A673 (cell line): ENCODE measurements at regions not wholly inside any gene's neighbourhood (a gene's known extent, or its start where the extent isn't known, plus 50 kb on each side); places are given as distances from the start of the nearest gene placed in this dataset.

Experiments used
- CTCF ChIP-seq: fragments of 300-800, 200-600 bp; sonication (generic); conservative IDR thresholded peaks from 2 replicates; pipeline ENCODE4 v1.5.1; 2017; ENCODE audit warnings: low read depth, mild to moderate bottlenecking, antibody characterized with exemption, low read length, moderate library complexity, mixed read lengths
- EZH2 ChIP-seq: fragments of 200-600 bp; sonication (generic); IDR thresholded peaks from 2 replicates; pipeline ENCODE4 v1.6.1; 2017; ENCODE audit warnings: borderline replicate concordance, low read depth, mild to moderate bottlenecking, mixed read lengths, antibody characterized with exemption, low read length; ENCODE audit not compliant: poor library complexity, severe bottlenecking

GRCh38 chr3:106047221-106047620 is 178.4 kb upstream of the CBLB start:
- TF ChIP-seq CTCF = no peak
- TF ChIP-seq EZH2 = no peak
